Stimulated activated CD4-positive, alpha-beta T cell treated with anti-CD3 and anti-CD28 coated beads, Interleukin-15, amount 100 ng/mL, for 1 hour (primary cell): ENCODE measurements at regions not wholly inside any gene's neighbourhood (a gene's known extent, or its start where the extent isn't known, plus 50 kb on each side); places are given as distances from the start of the nearest gene placed in this dataset.
"Not testable (repeated sequence)": the region's sequence is repeated elsewhere in the genome, so short reads cannot be mapped to it uniquely, and the experiment has no call there.

ENCODE experiments used
- DNase-seq, 2 donors: peaks; one replicate each; pipeline ENCODE4 v3.0.0-alpha.2; 2020; ENCODE audit warnings: low read depth in 1 of 2, low spot score in 1 of 2

DNA sequence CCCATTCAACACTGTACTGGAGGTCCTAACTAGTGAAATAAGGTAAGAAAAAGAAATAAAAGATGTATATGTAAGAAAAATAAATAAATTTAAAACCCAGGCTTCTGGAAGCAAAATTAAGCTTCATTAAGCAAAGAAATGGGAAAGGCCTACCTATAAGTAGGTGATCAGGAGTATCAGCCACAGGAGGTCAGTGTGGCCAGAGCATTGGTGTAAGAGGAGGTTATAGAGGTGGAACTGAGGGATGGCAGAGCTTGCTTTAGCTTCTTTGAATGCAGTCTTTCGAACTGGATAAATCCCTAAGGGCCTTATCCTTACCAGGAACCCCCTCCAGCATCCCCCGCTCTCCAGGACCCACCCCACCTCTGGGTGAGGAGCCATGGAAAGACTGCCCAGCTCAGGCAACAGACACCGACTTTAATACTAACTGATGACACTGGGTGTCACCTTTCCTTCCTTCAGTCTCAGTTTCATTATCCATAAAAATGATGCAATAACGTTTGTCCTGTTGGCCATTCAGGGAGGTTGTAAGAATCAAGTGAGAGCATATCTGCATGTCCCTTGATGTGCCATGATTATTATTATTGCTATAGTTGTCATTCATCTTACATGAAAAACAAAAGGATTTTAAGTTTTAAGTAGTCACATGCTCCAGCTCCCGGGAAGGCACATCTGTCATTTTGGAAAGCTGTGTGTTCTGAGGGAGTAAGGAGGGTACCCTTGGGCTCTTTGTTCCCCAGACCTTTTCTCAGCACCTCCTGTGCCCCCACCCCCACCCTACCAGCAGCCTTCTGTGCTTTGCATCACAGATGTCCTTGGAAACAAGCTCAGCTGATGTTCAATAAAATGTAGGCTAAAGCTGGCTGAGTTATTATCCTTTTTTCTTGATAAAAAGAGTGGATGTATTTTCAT lies 50.8 kb upstream of the CTNNA1 start:
- DNase-seq = no peak

GRCh38 chr5:138701678-138702077 lies 51.5 kb upstream of the CTNNA1 start:
- DNase-seq = no peak

DNA sequence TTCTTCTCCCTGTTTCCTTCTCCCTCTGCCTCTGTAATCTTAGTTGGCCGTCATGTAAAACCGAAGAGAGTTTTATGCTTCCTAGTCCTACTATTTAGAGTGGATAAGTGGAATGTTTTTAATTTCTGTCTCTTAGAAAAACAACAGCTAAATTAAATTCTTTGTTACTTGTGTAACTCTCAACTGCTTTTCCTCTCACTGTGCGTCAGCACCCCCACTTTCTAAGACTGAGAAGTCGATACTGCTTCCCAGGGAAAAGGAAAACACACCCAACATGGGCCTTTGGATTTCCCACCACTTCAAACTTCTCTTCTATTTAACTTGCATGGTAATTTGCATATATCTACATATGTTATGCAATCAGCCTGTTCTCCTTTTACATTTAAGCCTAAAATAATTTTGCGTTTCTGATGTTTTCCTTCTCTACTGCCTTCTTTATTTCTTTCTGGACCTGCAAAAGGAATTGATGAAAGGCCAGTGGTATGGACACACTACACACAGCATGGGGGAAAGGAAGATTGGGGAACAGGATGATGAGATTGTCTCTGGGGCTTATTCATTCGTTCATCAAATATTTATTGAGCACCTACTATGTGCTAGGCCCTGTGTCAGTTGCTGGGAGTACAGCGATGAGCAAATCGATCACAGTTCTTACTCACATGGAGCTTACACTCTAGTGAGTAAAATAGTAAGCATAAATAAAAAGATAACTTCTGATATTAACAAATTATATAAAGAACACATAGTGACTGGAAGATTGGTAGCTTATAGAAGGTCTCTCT lies 52.5 kb upstream of the CTNNA1 start:
- no peak for DNase-seq

DNA sequence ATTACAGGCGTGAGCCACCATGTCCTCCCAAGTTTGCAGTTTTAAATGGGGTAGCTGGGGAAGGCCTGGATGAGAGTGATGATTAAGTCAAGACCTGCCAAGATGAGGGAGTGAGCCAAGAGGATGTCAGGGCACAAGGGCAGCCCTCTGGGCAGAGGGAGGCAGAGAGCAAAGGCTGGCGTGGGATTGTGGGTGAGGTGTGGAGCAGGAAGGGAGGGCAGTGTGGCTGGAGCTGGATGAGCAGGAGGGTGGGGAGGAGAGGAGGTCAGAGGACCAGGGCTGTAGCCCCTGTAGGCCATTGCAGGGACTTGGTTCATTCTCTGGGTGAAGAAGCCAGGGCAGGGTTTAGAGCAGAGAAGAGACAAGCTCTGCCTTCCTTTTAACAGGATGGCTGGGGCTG lies 53.7 kb upstream of the CTNNA1 start:
- no peak for DNase-seq

DNA sequence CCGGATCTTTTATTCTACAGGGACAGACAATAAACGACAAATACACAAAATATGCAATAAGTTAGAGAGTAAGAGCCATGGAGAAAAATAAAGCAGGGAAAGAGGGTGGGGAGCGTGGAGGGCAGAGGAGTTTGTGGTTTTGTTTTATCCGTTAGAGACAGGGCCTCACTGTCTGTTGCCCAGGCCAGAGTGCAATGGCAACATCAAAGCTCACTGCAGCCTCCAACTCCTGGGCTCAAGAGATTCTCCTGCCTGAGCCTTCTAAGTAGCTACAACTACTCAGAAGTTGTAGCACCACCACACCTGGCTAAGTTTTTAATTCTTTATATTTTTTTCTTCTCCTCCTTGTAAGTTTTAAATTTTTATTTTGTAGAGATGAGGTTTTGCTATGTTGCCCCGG lies 54.5 kb upstream of the CTNNA1 start:
- DNase-seq = no peak

GRCh38 chr5:138697720-138698360 lies 55.4 kb upstream of the CTNNA1 start:
- no peak for DNase-seq

GRCh38 chr5:138696501-138696900 lies 56.7 kb upstream of the CTNNA1 start:
- DNase-seq = no peak

DNA sequence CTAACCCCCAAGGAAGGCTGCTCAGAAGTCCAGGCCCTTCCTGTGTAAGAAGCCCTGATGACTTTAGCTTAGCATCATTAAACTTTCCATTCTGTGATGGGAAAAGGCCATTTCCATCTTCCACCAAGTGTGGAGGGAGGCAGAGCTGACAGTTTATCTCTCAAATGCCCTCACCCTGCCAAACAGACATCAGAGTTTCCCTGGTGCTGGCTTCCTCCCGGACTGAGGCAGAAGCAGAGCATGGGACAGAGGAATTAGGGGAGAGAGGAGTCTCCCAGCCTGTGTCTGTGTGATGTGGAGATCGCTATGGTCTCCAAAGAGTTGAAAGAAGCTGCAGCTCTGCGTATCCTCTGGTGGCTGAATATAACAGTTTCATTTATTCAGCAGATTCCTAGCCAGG lies 57.4 kb upstream of the CTNNA1 start:
- DNase-seq = no peak

- no peak for DNase-seq
Measured at GRCh38 chr5:138694146-138694545, 59.1 kb upstream of the CTNNA1 start.

- no peak for DNase-seq
Measured at GRCh38 chr5:138692370-138692769, 60.9 kb upstream of the CTNNA1 start.

- no peak for DNase-seq
Measured at GRCh38 chr5:138686668-138687067, 66.6 kb upstream of the CTNNA1 start.

GRCh38 chr5:138685193-138685745 lies 68.0 kb upstream of the CTNNA1 start:
- no peak for DNase-seq

- not testable (repeated sequence) for DNase-seq
Measured at GRCh38 chr5:138682462-138682861, 70.8 kb upstream of the CTNNA1 start.

GRCh38 chr5:138678826-138679225 lies 74.4 kb upstream of the CTNNA1 start:
- not testable (repeated sequence) for DNase-seq

DNA sequence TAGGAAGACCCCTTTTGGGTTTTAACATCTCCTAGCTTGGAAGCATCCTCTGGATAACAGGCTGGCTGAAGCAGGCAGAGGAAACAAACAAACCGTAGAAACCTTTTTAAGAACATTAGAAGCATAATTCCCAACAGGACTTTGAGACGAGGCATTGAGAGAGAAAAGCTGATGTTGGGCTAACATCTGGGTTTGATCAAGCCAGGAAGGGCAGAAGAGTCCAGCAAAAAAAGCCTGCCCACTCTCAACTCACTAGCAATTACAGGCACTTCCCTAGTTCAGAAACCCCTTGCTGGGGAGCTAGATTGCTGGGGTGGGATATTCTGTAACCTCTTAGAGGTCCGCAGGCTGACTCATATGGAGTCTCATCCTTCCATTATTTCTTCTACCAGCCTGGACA lies 75.4 kb upstream of the CTNNA1 start:
- DNase-seq = no peak

- no peak for DNase-seq
Measured at GRCh38 chr5:138676556-138677193, 76.5 kb upstream of the CTNNA1 start.

DNA sequence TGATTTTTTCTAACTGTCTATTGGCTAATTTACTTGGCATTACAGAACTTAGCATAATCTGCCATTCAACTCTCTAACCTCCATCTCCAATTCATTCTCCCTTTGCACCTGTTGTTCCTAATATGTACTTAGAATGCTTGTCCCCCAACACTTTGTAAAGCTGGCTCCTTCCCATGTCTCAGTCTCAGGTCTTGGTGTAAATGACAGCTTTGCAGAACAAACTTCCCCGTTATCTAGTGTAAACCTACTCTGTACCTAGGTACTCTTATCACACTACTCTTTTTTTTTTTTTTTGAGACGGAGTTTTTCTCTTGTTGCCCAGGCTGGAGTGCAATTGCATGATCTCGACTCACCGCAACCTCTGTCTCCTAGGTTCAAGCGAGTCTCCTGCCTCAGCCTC lies 77.2 kb upstream of the CTNNA1 start:
- no peak for DNase-seq

DNA sequence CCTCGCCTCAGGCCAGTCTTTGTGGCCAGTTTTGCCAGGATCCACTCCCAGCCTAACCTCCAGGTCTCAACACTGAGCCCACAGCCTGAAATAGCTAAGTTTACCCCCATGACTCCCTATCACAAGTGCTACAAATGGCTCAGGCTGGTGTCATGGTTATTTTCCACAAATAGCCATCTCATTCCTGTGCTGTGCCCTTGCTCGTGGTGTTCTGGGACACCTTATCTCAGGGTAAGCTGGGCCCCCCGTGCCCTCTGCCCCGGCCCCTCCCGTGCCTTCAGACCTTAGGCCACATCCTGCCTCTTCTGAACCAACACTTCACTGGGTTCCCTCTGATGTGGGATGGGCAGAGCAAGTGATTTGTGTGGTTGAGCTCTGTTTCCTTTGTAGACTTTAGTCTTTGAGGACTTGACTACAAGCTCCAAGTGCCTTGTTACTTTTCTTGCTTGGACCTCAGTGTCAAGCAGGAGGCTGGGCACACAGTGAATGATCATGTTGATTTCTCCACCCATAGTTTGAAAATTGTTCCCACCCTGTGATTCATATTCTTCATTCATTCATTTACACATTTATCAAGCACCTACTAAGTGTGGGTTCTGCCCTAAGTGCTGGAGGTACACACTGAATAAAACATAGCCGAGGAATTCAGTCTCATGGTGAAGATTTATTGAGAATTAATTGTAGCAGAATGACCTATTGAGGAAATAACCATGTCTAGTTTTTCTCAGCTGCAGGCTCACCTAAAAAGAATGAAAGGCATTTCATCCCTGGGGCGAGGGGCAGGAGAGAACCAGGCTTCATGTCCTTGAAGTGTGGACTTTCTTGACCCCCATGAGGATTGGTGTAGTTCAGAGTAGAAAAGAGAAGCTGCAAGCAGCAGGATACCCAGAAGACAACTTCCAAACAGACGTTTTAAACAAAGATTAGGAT lies 84.5 kb upstream of the CTNNA1 start:
- DNase-seq = no peak

- DNase-seq = not testable (repeated sequence)
Measured at GRCh38 chr5:138667782-138668331, 85.4 kb upstream of the CTNNA1 start.
